K562 (cell line): ENCODE measurements at regions not wholly inside any gene's neighbourhood (a gene's known extent, or its start where the extent isn't known, plus 50 kb on each side); places are given as distances from the start of the nearest gene placed in this dataset.

Source experiments
- CAMTA2 ChIP-seq: fragments of 250-450 bp; sonication (Bioruptor Pico); conservative IDR thresholded peaks from 2 replicates; pipeline ENCODE4 v1.5.1; 2022
- ETV6 ChIP-seq, 3 experiments: fragments of 150-350 bp in 1 of 3; sonication (generic) in 1 of 3; formaldehyde crosslinking in 1 of 3; IDR thresholded peaks; 2 replicates each; pipeline versions ENCODE4 v1.6.1 to v1.8.0; 2014 to 2022; ENCODE audit warnings: borderline replicate concordance in 2 of 3, low read depth in 2 of 3, antibody characterized with exemption in 1 of 3, low read length in 1 of 3, mild to moderate bottlenecking in 1 of 3, missing genetic modification reagents in 1 of 3
- MGA ChIP-seq: fragments of 450-650 bp; IDR thresholded peaks from 2 replicates; pipeline ENCODE4 v1.6.1; 2016; ENCODE audit warnings: mild to moderate bottlenecking, moderate library complexity
- ZNF311 ChIP-seq: fragments of 250-450 bp; sonication (Bioruptor Pico); IDR thresholded peaks from 2 replicates; pipeline ENCODE4 v1.4.0; 2020; ENCODE audit warnings: mild to moderate bottlenecking, moderate library complexity

- TF ChIP-seq MGA, result no peak
- no peak for TF ChIP-seq CAMTA2 (CRISPR knock-in tag)
- no peak for TF ChIP-seq ETV6 (IDR thresholded peaks at IDR 0.05; ENCODE audit: borderline replicate concordance in 1 of 2, low read depth in 2 of 2, low read length in 1 of 2)
- TF ChIP-seq ETV6 (CRISPR knock-in tag; IDR thresholded peaks at IDR 0.05; ENCODE audit: borderline replicate concordance), result no peak
- TF ChIP-seq ZNF311, result no peak
Measured at GRCh38 chr11:91828901-91829300, 395.7 kb upstream of the FAT3 start (continued).
